SIG-M5 (cell line): ENCODE measurements at regions not wholly inside any gene's neighbourhood (a gene's known extent, or its start where the extent isn't known, plus 50 kb on each side); places are given as distances from the start of the nearest gene placed in this dataset.
"Not testable (repeated sequence)": the region's sequence is repeated elsewhere in the genome, so short reads cannot be mapped to it uniquely, and the experiment has no call there.

ENCODE experiments used
- DNase-seq: peaks from one replicate; lab custom pipeline; 2025; lab: John Stamatoyannopoulos, UW

DNA sequence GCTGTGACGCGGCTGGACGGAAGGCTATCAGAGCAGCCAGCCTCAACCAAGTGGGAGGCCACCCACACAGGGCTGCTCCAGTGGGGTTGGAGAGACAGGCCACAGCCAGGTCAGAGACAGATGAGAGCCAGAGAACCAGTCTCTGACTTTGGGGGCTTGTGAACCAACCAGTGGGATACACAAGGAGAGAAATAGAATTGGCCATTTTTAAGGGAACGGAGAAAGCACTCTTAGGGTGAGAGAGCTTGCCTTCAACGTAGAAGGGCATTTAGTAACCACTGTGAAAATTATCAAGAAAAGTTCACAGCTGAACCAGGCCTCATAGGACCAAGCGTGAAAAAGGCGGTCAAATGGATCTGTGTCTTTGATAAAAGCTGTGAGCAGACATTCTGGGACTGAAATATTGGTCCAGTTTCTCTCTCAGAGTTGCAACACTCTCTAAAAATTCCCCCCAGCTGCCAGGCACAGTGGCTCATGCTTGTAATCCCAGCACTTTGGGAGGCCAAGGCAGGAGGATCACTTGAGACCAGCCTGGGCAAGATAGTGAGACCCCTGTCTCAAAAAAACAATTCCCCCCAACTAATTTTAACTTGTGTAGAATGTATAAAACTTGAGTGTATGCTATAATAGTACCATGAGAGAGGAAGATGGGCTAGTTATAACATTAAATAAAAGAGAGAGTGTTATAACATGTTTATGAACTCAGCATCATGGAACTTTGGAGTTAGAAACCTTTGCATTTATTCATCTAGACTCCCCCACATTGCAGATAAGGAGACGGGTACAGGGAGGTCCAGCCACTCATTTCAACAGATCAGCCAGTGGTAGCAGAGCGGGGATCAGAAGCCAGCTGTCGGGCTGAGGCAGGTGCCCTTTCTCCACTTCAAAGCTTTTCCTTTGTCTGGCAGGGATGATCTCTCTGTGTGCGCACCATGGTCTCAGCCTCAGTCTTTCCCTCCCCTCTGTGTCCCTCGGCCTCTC, 132.2 kb downstream of the NPIPB11 start:
- DNase-seq, result not testable (repeated sequence)

DNA sequence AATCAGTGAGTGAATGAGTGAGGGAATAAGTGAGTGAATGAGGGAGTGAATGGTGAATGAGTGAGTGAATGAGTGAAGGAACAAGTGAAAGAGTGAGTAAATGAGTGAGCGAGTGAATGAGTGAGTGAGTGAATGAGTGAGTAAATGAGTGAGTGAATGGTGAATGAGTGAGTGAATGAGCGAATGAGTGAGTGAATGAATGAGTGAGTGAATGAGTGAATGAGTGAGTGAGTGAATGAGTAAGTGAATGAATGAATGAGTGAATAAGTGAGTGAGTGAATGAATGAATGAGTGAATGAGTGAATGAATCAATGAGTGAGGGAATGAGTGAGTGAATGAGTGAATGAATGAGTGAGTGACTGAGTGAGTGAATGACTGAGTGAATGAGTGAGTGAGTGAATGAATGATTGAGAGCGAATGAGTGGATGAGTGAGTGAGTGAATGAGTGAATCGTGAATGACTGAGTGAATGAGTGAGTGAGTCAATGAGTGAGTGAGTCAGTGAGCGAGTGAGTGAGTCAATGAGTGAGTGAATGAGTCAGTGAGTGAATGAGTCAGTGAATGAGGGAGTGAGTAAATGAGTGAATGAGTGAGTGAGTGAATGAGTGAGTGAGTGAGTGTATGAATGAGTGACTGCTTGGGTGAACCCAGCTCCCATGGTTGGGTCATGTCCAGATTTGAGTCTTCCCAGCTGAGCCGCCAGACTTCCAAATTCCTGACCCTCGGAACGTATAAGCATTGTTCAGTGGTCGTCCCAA, 133.0 kb downstream of the NPIPB11 start:
- DNase-seq, result not testable (repeated sequence)

DNA sequence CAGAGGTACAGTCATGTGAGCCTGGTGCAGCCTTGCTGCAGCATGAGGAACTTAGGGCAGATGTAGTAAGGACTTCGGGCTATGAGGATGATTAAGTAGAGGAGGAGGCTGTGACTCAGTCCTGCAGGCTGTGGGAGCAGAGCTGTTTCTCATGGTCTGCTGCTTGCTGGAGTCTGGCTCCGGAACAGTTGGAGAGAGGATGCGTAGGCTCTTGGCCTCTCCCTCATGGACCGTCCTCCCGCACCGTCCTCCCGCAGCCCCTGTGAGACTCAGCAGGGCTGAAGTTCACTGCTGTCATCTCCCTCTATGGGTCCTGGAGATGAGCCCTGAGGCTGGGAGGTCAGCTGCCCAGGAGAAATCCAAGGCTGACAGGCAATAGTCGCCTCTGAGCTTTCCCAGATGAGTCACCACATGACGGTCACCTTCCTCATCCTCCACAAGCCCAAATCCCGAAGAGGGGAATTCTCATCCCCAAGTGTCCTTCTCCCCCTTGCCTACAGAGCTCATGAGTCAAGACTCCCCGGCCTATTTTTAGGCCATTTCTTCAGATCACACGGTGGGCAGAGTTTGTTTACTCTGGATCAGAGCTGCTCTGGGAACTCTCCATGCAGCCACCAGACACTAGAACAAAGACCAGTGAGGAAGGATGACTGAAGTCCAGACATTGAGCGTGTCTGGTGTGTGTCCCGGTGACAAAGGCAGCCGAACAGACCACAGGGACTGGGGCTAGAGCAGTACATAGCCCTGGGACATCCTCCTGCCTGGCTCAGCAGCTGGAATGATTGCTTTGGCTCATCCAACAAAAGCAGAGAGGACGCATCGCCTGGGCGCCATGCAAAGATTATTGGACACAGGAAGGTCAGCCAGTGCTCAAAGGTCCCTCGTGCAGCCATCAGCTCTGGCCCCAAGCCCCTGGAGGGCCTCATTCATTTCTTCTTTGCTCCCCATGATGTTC, 134.5 kb downstream of the NPIPB11 start:
- DNase-seq, result not testable (repeated sequence)

DNA sequence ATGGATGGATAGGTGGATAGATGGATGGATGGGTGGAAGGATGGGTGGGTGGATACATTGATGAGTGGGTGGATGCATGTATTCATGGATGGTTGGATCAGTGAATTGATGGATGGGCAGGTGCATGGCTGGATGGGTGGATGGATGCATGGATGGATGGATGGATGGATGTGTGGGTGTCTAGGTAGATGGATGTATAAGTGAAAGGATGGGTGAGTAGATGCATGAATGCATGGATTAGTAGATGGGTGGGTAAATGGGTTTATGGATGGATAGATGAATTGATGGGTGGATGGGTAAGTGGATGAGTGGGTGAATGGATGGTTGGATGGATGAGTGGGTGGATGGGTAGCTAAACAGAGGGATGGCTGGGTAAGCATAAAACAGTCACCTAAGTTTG, 135.6 kb downstream of the NPIPB11 start:
- DNase-seq, result not testable (repeated sequence)

DNA sequence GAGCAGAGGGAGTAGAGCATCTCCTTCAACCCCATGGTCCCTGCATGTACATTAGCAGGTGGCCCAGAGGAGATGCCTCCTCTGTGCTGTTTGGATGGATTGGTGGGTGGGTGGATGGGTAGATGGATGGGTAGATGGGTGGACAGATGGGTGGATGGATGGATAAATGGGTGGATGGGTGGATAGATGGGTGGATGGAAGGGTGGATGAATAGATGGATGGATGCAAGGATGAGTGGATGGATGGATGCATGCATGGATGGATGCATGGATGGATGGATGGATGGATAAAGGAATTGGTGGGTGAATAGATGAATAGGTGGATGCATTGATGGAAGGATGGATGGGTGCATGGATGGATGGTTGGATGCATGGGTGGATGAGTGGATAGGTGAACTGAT, 136.5 kb downstream of the NPIPB11 start:
- DNase-seq, result not testable (repeated sequence)

DNA sequence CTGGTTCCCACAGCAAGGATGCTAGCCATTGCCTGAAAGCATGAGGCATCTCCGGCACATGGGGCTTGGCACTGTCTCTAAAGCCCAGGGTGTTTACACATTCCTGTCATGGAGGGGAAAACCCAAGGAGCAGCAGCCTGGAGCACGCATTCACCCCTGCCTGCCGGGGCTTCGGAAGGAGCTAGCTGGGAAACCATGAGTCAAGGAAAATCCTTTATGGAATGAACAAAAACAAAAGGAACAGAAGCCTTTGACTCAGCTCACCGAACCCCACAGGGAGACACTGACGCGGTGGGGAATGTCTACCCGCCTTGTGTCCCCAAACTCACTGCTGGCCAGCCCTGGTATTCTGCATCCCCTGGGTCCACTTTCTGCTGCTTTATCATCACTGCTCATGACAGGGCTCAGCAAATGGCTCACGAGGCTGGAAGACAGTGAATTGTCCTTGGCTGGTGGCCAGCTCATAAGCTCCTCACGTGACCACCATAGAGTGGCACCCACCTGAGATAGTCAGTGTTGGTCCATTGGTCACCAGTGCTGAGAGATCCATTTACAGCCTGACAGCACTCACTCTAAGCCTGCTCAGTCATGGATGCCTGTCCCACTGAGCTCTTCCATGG, 137.2 kb downstream of the NPIPB11 start:
- not testable (repeated sequence) for DNase-seq

DNA sequence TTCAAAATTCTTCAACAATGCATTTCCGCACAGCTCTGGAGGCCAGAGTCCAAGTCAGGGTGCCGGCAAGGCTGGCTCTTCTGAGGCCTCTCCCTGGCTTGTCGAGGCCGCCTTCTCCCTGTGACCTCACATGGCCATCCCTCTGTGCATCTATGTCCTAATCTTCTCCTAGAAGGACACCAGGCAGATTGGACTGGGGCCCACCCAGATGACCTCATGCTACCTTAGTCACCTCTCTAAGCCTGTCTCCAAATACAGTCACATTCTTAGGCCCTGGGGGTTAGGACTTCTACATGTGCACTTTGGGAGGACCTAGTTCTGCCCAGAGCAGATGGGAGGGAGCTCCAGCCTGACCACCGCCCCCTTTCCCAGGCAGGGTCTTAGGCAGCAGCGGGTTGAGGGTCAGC, 137.7 kb downstream of the NPIPB11 start:
- not testable (repeated sequence) for DNase-seq

DNA sequence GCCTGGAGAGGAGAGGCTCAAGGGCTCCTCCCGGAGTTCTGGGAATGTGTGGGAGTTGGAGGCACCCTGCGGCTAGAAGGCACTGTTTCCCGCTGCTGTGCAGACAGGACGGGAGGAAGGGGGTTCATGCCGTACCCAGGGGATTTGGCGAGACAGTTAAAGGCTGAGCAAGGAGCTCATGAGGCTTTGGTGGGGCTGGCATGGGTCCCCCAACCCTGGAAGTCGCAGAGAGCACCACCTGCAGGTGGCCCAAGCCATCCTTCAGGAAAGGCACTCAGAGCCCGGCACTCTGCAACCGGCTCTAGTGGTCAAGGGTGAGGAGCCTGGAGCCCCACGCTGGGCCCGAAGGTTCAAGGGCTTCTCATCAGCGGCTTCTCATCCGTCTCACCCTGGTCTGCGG, 138.2 kb downstream of the NPIPB11 start:
- not testable (repeated sequence) for DNase-seq

DNA sequence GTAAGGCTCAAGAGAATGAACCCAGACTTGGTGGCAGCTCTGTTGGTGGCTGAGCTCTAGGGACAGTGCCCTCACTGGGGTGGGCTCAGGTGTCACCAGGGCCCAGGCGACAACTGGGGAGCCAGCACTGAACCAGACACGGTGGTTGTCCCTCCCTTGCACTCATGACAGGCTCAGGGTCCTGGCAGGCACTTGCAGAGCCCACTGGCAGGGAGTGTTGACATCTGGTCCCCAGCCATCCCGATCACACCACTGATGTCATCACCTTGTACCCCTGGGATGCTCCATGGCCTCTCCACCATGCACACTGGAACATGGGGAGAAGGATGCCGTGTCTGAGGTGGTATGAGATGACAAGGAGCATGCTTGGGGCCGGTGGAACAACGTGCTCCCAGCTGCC, 138.6 kb downstream of the NPIPB11 start:
- not testable (repeated sequence) for DNase-seq

DNA sequence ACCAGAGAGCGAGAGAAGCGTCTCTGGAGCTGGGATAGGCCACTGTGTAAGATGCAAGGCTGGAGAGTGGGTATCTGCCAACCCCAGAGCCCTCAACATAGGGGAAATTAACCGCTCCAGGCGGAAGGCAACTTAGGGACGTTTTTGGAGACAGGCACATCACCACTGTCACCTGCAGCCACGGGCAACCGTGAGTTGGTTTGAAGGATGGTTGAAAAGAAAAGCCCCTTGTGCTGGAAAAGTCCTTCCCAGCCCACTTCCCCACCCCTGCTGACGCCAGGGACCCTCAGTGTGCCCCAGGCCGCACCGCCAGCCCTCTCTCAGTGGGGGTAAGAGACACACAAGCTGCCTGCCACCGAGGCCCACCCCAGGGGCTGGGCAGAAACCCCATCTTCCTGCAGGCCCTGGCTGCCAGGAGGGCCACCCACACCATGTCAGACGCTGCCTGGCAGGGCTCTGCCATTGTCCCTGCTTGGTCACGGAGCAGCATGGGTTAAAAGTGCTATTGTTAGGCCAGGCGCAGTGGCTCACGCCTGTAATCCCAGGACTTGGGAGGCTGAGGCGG, 139.4 kb downstream of the NPIPB11 start:
- DNase-seq, result not testable (repeated sequence)

DNA sequence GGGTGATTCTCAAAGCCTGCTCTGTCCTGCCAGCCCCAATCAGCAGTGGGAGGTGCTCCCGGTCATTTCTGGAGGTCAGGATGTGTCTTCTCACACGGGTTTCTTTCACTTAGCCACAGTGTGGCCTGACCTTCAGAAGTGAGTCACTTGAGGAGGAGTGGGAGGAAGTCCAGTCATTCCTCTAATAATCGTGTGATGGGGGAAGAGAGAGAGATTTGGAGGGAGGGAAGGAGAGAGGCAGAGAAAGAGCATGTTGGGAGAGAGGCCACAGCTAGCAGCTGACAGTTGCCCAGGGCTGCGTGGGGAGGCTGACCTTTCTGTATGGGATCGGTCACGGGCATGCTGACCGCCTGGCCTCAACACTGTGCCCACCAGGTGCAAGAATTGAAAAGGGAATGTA, 139.9 kb downstream of the NPIPB11 start:
- DNase-seq, result not testable (repeated sequence)

DNA sequence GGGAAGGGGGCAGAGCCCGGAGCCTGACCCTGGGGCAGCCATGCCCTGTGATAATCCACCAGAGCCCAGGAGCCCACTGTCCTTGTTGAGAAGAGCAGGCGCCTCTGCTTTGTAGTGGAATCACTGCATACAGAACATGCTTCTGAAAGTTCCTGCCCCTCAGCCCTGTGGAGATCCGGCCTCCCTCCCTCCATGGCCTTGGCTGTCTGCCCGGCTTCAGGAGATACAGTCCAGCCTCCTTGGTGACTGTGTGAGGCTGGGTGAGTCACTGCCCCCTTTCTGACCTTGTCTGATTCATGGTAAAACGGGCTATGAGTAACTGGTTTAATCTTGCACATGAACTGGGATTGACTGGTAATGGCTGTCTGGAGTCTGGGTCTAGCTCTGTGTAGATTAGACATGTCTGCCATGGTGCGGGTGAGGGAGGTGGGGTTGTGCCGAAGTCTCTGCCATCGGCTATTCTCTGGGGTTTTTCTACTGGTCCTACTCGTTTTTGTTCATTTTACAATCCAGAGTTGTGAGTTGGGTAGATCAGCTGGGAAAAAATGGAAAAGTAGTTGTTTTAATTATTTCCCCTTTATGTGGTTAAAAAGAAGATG, 141.2 kb downstream of the NPIPB11 start:
- not testable (repeated sequence) for DNase-seq

DNA sequence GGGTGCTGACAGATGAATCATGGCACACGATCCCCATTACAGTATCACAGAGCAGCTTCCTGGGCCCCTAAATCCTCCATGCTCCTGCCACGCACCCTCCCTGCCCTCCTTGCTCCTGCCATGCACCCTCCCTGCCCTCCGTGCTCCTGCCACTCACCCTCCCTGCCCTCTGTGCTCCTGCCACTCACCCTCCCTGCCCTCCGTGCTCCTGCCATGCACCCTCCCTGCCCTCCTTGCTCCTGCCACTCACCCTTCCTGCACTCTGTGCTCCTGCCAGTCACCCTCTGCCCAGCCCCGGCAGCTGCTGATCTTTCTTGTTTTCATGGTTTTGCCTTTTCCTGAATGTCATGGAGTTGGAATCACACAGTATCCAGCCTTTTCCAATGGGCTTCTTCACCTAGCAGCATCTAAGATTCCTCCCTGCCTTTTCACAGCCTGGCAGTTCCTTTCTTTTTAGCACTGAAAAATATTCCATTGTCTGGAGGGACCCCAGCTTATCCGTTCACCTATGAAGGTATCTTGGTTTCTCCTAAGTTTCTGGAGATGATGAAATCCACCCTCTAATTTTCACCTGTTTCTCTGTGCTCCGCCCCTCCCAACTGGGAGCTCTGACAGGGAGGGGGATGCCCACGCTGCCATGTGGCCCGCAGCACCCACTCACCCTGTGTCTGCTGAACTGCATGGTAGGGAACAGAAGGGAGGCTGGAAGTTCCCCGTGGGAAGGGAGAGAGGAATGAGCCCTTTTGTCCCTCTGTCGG, 142.3 kb downstream of the NPIPB11 start:
- DNase-seq, result not testable (repeated sequence)

DNA sequence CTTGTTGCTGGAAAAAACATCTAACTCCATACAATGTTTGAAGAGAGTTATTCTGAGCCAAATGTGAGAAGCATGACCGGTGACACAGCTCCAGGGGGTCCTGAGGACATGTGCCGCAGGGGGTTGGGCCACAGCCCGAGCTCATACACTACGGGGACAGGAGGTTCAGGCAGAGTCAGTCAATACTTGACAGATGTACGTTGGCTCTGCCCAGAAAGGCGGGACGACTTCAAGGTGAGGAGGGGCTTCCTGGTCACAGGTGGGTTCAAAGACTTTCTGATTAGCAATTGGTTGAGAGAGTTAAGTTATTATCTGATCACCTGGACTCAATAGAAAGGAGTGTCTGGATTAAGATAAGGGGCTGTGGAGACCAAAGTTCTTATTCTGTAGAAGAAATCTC, 143.8 kb downstream of the NPIPB11 start:
- DNase-seq, result not testable (repeated sequence)

DNA sequence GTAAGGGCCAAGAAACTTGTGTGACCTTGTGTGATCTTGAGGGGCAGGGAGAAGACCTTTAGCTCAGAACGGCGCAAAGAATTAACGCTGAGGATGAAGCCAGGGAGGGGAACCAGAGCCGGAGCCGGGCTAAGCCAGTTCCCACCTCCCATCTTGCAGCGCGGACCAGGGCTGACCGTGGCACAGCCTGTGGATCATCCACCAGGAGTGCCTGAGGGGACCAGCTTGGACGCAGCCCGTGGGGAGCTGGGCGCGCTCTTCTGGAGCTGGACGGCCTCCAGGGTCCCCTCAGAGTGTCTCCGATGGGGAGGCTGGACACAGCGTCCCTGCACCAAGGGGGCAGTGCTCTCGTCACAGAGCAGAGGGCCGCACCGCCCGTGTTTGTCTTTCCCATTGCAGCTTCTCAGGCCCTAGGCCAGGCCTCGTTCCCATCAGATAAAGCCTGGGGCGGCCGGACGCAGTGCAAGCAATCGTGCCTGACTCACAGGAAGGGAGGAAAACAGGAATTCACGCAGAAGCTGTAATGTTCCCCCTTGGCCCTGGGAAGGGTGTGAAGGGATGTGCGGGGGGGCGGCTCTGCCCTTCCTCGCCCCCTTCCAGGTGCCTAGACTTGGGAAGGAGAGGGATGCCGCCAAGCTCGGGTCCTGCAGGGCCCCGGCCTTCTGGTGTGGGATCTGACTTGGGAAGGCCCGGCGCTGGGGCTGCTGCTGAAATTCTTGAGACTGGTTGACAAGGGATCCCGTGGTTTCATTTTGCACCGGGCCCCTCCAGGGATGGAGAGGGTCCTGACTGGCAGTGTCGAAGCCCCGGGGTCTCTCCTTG, 144.9 kb downstream of the NPIPB11 start:
- DNase-seq, result not testable (repeated sequence)

DNA sequence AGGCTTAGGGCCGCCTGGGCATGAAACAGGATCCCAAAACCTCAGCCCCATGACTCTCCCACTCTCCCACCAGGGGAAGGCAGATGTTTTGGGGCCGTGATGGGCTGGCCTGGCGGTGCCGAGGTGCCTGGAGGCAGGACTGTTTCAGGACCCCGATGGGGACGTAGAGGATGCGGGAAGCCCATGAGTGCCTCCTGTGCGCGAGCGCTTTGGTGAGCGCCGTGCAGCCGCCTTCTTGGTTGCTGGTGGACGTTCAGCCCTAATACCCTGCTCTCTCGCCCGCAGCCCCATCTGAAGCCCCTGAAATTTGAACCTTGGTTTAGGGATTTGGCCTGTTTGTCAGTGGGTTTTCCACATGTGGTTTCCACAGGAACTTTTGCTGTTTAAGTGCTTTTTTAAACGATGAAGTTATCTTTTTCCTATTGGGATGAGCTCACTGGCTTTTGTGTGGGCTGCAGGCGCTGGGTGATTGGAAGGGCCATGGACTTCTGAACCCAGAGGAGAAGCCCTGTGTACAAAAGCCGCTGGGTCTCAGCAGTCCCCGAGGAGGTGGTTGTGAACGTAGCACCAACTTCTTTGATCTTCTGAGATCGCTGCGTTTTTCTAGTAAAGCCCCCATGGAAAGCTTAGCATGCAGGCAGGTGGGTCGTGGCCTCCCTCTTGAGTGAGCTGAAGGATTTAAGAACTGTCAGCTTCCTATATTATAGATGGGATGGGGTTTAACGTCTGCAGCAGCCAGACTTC, 145.7 kb downstream of the NPIPB11 start:
- DNase-seq, result not testable (repeated sequence)

DNA sequence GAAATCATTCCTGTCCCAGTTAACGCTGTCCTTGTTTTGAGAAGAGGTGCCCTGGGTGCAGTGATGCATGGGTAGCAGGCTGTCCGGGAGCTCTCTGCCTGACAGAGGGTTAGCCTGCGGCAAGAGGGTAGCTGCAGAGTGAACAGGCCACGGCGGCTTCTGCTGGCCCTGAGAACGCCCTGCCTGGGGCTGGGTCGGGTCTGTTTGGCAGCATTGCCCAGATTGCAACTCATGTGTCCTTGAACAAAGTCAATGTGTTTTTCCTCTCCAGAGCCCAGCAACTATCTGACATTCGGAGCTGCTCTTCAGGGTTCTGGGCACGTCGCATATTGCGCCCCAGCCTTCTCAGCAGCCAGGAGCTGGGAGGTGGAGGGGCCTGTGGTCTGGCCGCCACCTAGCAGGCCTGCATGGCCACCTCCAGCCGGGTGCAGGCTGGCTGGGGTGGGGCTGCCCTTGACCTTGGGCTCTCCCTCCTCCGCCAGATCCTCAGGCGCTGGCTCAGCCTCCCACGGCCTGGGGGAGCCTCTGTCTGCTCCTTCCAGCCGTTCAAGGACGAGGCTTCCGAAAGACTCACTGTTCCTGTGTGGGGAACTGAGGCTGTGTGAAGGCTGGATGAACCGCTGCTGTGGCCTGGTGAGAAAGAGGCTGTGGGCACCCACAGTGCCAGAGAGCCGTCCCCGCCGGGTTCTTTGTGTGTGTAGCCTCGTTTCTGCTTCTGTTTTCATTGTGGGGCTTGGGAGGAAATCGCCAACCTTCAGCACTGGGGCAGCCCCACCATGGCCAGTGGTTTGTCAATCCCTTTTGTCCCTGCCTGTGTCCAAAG, 146.7 kb downstream of the NPIPB11 start:
- not testable (repeated sequence) for DNase-seq
